Stimulated activated CD8-positive, alpha-beta memory T cell treated with anti-CD3 and anti-CD28 coated beads, Interleukin-2, amount 100 ng/mL, for 48 hours (primary cell): ENCODE measurements at regions not wholly inside any gene's neighbourhood (a gene's known extent, or its start where the extent isn't known, plus 50 kb on each side); places are given as distances from the start of the nearest gene placed in this dataset.
"Not testable (repeated sequence)": the region's sequence is repeated elsewhere in the genome, so short reads cannot be mapped to it uniquely, and the experiment has no call there.

Experiments used
- DNase-seq, 2 donors: peaks; one replicate each; pipeline ENCODE4 v3.0.0-alpha.2; 2020; ENCODE audit warnings: low read depth in 2 of 2

GRCh38 chr12:5165296-5165970 lies 121.8 kb downstream of the KCNA5 start:
- DNase-seq: no peak

GRCh38 chr12:5166976-5167375 lies 123.3 kb downstream of the KCNA5 start:
- DNase-seq: no peak

GRCh38 chr12:5168148-5168547 lies 124.5 kb downstream of the KCNA5 start:
- DNase-seq: no peak

GRCh38 chr12:5170844-5171243 lies 127.2 kb downstream of the KCNA5 start:
- DNase-seq: no peak

GRCh38 chr12:5171701-5172100 lies 128.0 kb downstream of the KCNA5 start:
- no peak for DNase-seq

GRCh38 chr12:5172886-5173285 lies 129.2 kb downstream of the KCNA5 start:
- no peak for DNase-seq

GRCh38 chr12:5173511-5174011 lies 129.9 kb downstream of the KCNA5 start:
- DNase-seq: no peak

GRCh38 chr12:5175415-5175814 lies 131.7 kb downstream of the KCNA5 start:
- not testable (repeated sequence) for DNase-seq

GRCh38 chr12:5176036-5176435 lies 132.4 kb downstream of the KCNA5 start:
- no peak for DNase-seq

- DNase-seq: no peak
Measured at GRCh38 chr12:5177096-5177495, 133.4 kb downstream of the KCNA5 start.

- DNase-seq: no peak
Measured at GRCh38 chr12:5177731-5178130, 134.1 kb downstream of the KCNA5 start.

- no peak for DNase-seq
Measured at GRCh38 chr12:5178571-5178970, 134.9 kb downstream of the KCNA5 start.

- DNase-seq: no peak
Measured at GRCh38 chr12:5180496-5180895, 136.8 kb downstream of the KCNA5 start.

GRCh38 chr12:5184186-5184585 lies 140.5 kb downstream of the KCNA5 start:
- no peak for DNase-seq

GRCh38 chr12:5185435-5186069 lies 141.9 kb downstream of the KCNA5 start:
- no peak for DNase-seq

GRCh38 chr12:5186715-5187114 lies 143.0 kb downstream of the KCNA5 start:
- no peak for DNase-seq

GRCh38 chr12:5187136-5187535 lies 143.5 kb downstream of the KCNA5 start:
- DNase-seq: no peak

- no peak for DNase-seq
Measured at GRCh38 chr12:5188472-5188871, 144.8 kb downstream of the KCNA5 start.

- no peak for DNase-seq
Measured at GRCh38 chr12:5189173-5189572, 145.5 kb downstream of the KCNA5 start.

GRCh38 chr12:5191803-5192538 lies 148.3 kb downstream of the KCNA5 start:
- DNase-seq: no peak

- no peak for DNase-seq
Measured at GRCh38 chr12:5192726-5193125, 149.0 kb downstream of the KCNA5 start.

- no peak for DNase-seq
Measured at GRCh38 chr12:5194306-5194705, 150.6 kb downstream of the KCNA5 start.

- no peak for DNase-seq
Measured at GRCh38 chr12:5195244-5195643, 151.6 kb downstream of the KCNA5 start.
